GM23338 (cell line): ENCODE measurements at regions not wholly inside any gene's neighbourhood (a gene's known extent, or its start where the extent isn't known, plus 50 kb on each side); places are given as distances from the start of the nearest gene placed in this dataset.

Experiments used
- ATAC-seq: fragments of 200-7000 bp; cut with Tn5 transposase; 3 replicates; pipeline ENCODE4 v1.9.1; 2020
- DNase-seq: peaks from one replicate; pipeline ENCODE4 v3.0.0-alpha.2; 2015; ENCODE audit warnings: low spot score
- H2AFZ ChIP-seq: fragments of 200-600 bp; sonication (generic); 2 replicates; pipeline ENCODE4 v1.8.0; 2016; ENCODE audit warnings: antibody characterized with exemption, mild to moderate bottlenecking, moderate library complexity
- H3F3A ChIP-seq: fragments of 200-600 bp; sonication (generic); replicated peaks from 2 replicates; pipeline ENCODE4 v1.8.0; 2017; ENCODE audit warnings: antibody characterized with exemption, mixed run types, low read depth
- H3K27ac ChIP-seq: fragments of 200-600 bp; sonication (generic); 2 replicates; pipeline ENCODE4 v1.6.1; 2016; ENCODE audit warnings: low read depth
- H3K27me3 ChIP-seq: fragments of 200-600 bp; sonication (generic); 2 replicates; pipeline ENCODE4 v1.8.0; 2016; ENCODE audit warnings: mild to moderate bottlenecking, mixed run types, moderate library complexity; ENCODE audit not compliant: insufficient read depth
- H3K36me3 ChIP-seq: fragments of 200-600 bp; sonication (generic); 2 replicates; pipeline ENCODE4 v1.8.0; 2016; ENCODE audit warnings: mild to moderate bottlenecking; ENCODE audit not compliant: insufficient read depth
- H3K4me1 ChIP-seq: fragments of 200-600 bp; sonication (generic); 2 replicates; pipeline ENCODE4 v1.8.0; 2016; ENCODE audit warnings: mild to moderate bottlenecking, moderate library complexity; ENCODE audit not compliant: insufficient read depth
- H3K4me2 ChIP-seq: fragments of 200-600 bp; sonication (generic); 2 replicates; pipeline ENCODE4 v1.7.1; 2017; ENCODE audit warnings: mixed run types
- H3K4me3 ChIP-seq: fragments of 200-600 bp; sonication (generic); 2 replicates; pipeline ENCODE4 v1.6.1; 2016; ENCODE audit warnings: mixed run types
- H3K79me2 ChIP-seq: fragments of 200-600 bp; sonication (generic); replicated peaks from 2 replicates; pipeline ENCODE4 v1.8.0; 2017; ENCODE audit warnings: mild to moderate bottlenecking; ENCODE audit not compliant: insufficient read depth
- H3K9me2 ChIP-seq: fragments of 200-600 bp; sonication (generic); 2 replicates; pipeline ENCODE4 v1.8.0; 2017; ENCODE audit not compliant: insufficient read depth
- H4K20me1 ChIP-seq: fragments of 200-600 bp; sonication (generic); replicated peaks from 2 replicates; pipeline ENCODE4 v1.8.0; 2017; ENCODE audit warnings: mild to moderate bottlenecking; ENCODE audit not compliant: insufficient read depth
- H3K27ac Mint-ChIP-seq: 2 replicates; pipeline ENCODE4 v1.8.0; 2020; ENCODE audit warnings: inconsistent platforms, mild to moderate bottlenecking, moderate library complexity, mixed read lengths
- H3K27me3 Mint-ChIP-seq: 3 replicates; pipeline ENCODE4 v1.8.0; 2022; ENCODE audit warnings: low read depth, mild to moderate bottlenecking, moderate library complexity, mixed read lengths, inconsistent platforms; ENCODE audit not compliant: insufficient read depth, poor library complexity
- H3K36me3 Mint-ChIP-seq: 3 replicates; pipeline ENCODE4 v1.8.0; 2021; ENCODE audit warnings: low read depth, mild to moderate bottlenecking, inconsistent platforms, moderate library complexity, mixed read lengths
- H3K4me1 Mint-ChIP-seq: 3 replicates; pipeline ENCODE4 v1.8.0; 2020; ENCODE audit warnings: mild to moderate bottlenecking, inconsistent platforms, mixed read lengths
- H3K4me3 Mint-ChIP-seq: 3 replicates; pipeline ENCODE4 v1.8.0; 2021; ENCODE audit warnings: moderate library complexity, mild to moderate bottlenecking, inconsistent platforms, mixed read lengths
- H3K9me3 Mint-ChIP-seq: 3 replicates; pipeline ENCODE4 v1.8.0; 2020; ENCODE audit warnings: moderate library complexity, mild to moderate bottlenecking, inconsistent platforms, mixed read lengths
- CREB1 ChIP-seq: fragments of 250-450 bp; sonication (Bioruptor Pico); IDR thresholded peaks from 2 replicates; pipeline ENCODE4 v1.5.0; 2020; ENCODE audit warnings: low read depth, mild to moderate bottlenecking, moderate library complexity
- EZH2 ChIP-seq: fragments of 200-600 bp; sonication (generic); IDR thresholded peaks from one replicate; pipeline ENCODE4 v1.8.0; 2017; ENCODE audit warnings: antibody characterized with exemption, mild to moderate bottlenecking, low read depth; ENCODE audit not compliant: unreplicated experiment
- EZH2phosphoT487 ChIP-seq: fragments of 200-600 bp; sonication (generic); IDR thresholded peaks from one replicate; pipeline ENCODE4 v1.8.1; 2018; ENCODE audit warnings: antibody characterized with exemption; ENCODE audit not compliant: unreplicated experiment
- JUNB ChIP-seq: IDR thresholded peaks from one replicate; pipeline ENCODE4 v1.6.1; 2016; ENCODE audit warnings: antibody characterized with exemption; ENCODE audit not compliant: unreplicated experiment
- NANOG ChIP-seq: IDR thresholded peaks from 2 replicates; pipeline ENCODE4 v1.6.1; 2016; ENCODE audit warnings: antibody characterized with exemption, borderline replicate concordance
- POLR2AphosphoS5 ChIP-seq: IDR thresholded peaks from 2 replicates; pipeline ENCODE4 v1.6.1; 2016; ENCODE audit warnings: antibody characterized with exemption, low read depth
- STAT1 ChIP-seq: IDR thresholded peaks from one replicate; pipeline ENCODE4 v1.6.1; 2016; ENCODE audit warnings: antibody characterized with exemption; ENCODE audit not compliant: unreplicated experiment
- ZNF114 ChIP-seq: fragments of 250-450 bp; sonication (Bioruptor Pico); IDR thresholded peaks from 2 replicates; pipeline ENCODE4 v1.5.0; 2020; ENCODE audit warnings: mild to moderate bottlenecking, moderate library complexity
- ZNF331 ChIP-seq: fragments of 250-450 bp; sonication (Bioruptor Pico); IDR thresholded peaks from 2 replicates; pipeline ENCODE4 v1.5.0; 2020; ENCODE audit warnings: low read depth, mild to moderate bottlenecking, moderate library complexity
- TF ChIP-seq, protein P1 (sequence below), 2 experiments: fragments of 200-600 bp in 1 of 2; sonication (generic) in 1 of 2; conservative IDR thresholded peaks; 2 replicates each; pipeline versions ENCODE4 v1.5.1 to v1.6.1; 2016 to 2017; ENCODE audit warnings: antibody characterized with exemption in 2 of 2, low read depth in 2 of 2, mild to moderate bottlenecking in 2 of 2, moderate library complexity in 1 of 2
- TF ChIP-seq, protein P2 (sequence below): IDR thresholded peaks from one replicate; pipeline ENCODE4 v1.6.1; 2018; ENCODE audit warnings: antibody characterized with exemption; ENCODE audit not compliant: unreplicated experiment
- TF ChIP-seq, protein P3 (sequence below): IDR thresholded peaks from 2 replicates; pipeline ENCODE4 v1.6.1; 2016; ENCODE audit warnings: antibody characterized with exemption
- TF ChIP-seq, protein P4 (sequence below): fragments of 250-450 bp; sonication (Bioruptor Pico); IDR thresholded peaks from 2 replicates; pipeline ENCODE4 v1.5.0; 2020; ENCODE audit warnings: mild to moderate bottlenecking, moderate library complexity

DNA sequence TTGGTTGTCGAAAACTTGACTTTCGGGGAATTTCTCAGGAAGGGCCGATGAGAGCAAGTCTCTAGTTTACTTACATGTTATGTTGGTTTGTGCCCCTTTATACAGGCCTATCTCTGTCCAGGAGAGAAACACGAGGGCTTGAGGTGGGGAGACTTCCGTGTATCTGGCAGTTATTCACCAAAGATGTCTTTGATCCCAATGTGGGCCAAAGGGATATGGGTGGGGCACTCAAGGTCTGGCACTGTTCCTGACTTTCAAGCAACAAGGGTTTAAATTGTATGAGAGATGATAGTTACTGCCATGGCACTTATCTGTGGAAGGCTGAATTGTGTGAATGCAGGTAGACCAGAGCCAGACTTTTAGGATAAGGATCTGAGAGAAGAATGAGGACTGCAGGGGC, 137.2 kb upstream of the DHRS4 start:
- Histone ChIP-seq H3K27me3 (no peaks in the 10 kb centered on the region), H3K4me2 (no peak overlapping the region), H3K79me2 (no peaks in the 10 kb centered on the region), H2AFZ (no peak overlapping the region), H3F3A (no peaks in the 10 kb centered on the region), H3K36me3 (no peaks in the 10 kb centered on the region), H3K4me1 (no peaks in the 10 kb centered on the region), H3K9me2 (0 out of 2 replicates have a peak, but pooled peaks cover 2% of the 10 kb centered on the region), H4K20me1 (no peaks in the 10 kb centered on the region), H3K27ac (no peak overlapping the region), H3K4me3 (no peak overlapping the region)
- Mint-ChIP-seq H3K36me3 (no peaks in the 10 kb centered on the region), H3K27ac (no peak overlapping the region), H3K9me3 (peaks cover 2% of the 10 kb centered on the region; the same call in 1 of the 3 replicates), H3K4me1 (no peaks in the 10 kb centered on the region), H3K4me3 (no peak overlapping the region), H3K27me3 (peaks cover 2% of the 10 kb centered on the region)
- no peak for DNase-seq
- no peak for ATAC-seq
- TF ChIP-seq, protein P1, sequence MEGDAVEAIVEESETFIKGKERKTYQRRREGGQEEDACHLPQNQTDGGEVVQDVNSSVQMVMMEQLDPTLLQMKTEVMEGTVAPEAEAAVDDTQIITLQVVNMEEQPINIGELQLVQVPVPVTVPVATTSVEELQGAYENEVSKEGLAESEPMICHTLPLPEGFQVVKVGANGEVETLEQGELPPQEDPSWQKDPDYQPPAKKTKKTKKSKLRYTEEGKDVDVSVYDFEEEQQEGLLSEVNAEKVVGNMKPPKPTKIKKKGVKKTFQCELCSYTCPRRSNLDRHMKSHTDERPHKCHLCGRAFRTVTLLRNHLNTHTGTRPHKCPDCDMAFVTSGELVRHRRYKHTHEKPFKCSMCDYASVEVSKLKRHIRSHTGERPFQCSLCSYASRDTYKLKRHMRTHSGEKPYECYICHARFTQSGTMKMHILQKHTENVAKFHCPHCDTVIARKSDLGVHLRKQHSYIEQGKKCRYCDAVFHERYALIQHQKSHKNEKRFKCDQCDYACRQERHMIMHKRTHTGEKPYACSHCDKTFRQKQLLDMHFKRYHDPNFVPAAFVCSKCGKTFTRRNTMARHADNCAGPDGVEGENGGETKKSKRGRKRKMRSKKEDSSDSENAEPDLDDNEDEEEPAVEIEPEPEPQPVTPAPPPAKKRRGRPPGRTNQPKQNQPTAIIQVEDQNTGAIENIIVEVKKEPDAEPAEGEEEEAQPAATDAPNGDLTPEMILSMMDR (conservative IDR thresholded peaks at IDR 0.05; ENCODE audit: low read depth in 2 of 2): no peak
- TF ChIP-seq, protein P2, sequence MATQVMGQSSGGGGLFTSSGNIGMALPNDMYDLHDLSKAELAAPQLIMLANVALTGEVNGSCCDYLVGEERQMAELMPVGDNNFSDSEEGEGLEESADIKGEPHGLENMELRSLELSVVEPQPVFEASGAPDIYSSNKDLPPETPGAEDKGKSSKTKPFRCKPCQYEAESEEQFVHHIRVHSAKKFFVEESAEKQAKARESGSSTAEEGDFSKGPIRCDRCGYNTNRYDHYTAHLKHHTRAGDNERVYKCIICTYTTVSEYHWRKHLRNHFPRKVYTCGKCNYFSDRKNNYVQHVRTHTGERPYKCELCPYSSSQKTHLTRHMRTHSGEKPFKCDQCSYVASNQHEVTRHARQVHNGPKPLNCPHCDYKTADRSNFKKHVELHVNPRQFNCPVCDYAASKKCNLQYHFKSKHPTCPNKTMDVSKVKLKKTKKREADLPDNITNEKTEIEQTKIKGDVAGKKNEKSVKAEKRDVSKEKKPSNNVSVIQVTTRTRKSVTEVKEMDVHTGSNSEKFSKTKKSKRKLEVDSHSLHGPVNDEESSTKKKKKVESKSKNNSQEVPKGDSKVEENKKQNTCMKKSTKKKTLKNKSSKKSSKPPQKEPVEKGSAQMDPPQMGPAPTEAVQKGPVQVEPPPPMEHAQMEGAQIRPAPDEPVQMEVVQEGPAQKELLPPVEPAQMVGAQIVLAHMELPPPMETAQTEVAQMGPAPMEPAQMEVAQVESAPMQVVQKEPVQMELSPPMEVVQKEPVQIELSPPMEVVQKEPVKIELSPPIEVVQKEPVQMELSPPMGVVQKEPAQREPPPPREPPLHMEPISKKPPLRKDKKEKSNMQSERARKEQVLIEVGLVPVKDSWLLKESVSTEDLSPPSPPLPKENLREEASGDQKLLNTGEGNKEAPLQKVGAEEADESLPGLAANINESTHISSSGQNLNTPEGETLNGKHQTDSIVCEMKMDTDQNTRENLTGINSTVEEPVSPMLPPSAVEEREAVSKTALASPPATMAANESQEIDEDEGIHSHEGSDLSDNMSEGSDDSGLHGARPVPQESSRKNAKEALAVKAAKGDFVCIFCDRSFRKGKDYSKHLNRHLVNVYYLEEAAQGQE: no peak
- TF ChIP-seq, protein P3, sequence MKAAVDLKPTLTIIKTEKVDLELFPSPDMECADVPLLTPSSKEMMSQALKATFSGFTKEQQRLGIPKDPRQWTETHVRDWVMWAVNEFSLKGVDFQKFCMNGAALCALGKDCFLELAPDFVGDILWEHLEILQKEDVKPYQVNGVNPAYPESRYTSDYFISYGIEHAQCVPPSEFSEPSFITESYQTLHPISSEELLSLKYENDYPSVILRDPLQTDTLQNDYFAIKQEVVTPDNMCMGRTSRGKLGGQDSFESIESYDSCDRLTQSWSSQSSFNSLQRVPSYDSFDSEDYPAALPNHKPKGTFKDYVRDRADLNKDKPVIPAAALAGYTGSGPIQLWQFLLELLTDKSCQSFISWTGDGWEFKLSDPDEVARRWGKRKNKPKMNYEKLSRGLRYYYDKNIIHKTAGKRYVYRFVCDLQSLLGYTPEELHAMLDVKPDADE: no peak
- TF ChIP-seq CREB1 (CRISPR knock-in tag) (no peak), EZH2phosphoT487 (no peak), STAT1 (no peak), NANOG (no peak), ZNF331 (CRISPR knock-in tag) (no peak), EZH2 (no peak), ZNF114 (no peak), JUNB (no peak), POLR2AphosphoS5 (no peak)
- TF ChIP-seq, protein P4, sequence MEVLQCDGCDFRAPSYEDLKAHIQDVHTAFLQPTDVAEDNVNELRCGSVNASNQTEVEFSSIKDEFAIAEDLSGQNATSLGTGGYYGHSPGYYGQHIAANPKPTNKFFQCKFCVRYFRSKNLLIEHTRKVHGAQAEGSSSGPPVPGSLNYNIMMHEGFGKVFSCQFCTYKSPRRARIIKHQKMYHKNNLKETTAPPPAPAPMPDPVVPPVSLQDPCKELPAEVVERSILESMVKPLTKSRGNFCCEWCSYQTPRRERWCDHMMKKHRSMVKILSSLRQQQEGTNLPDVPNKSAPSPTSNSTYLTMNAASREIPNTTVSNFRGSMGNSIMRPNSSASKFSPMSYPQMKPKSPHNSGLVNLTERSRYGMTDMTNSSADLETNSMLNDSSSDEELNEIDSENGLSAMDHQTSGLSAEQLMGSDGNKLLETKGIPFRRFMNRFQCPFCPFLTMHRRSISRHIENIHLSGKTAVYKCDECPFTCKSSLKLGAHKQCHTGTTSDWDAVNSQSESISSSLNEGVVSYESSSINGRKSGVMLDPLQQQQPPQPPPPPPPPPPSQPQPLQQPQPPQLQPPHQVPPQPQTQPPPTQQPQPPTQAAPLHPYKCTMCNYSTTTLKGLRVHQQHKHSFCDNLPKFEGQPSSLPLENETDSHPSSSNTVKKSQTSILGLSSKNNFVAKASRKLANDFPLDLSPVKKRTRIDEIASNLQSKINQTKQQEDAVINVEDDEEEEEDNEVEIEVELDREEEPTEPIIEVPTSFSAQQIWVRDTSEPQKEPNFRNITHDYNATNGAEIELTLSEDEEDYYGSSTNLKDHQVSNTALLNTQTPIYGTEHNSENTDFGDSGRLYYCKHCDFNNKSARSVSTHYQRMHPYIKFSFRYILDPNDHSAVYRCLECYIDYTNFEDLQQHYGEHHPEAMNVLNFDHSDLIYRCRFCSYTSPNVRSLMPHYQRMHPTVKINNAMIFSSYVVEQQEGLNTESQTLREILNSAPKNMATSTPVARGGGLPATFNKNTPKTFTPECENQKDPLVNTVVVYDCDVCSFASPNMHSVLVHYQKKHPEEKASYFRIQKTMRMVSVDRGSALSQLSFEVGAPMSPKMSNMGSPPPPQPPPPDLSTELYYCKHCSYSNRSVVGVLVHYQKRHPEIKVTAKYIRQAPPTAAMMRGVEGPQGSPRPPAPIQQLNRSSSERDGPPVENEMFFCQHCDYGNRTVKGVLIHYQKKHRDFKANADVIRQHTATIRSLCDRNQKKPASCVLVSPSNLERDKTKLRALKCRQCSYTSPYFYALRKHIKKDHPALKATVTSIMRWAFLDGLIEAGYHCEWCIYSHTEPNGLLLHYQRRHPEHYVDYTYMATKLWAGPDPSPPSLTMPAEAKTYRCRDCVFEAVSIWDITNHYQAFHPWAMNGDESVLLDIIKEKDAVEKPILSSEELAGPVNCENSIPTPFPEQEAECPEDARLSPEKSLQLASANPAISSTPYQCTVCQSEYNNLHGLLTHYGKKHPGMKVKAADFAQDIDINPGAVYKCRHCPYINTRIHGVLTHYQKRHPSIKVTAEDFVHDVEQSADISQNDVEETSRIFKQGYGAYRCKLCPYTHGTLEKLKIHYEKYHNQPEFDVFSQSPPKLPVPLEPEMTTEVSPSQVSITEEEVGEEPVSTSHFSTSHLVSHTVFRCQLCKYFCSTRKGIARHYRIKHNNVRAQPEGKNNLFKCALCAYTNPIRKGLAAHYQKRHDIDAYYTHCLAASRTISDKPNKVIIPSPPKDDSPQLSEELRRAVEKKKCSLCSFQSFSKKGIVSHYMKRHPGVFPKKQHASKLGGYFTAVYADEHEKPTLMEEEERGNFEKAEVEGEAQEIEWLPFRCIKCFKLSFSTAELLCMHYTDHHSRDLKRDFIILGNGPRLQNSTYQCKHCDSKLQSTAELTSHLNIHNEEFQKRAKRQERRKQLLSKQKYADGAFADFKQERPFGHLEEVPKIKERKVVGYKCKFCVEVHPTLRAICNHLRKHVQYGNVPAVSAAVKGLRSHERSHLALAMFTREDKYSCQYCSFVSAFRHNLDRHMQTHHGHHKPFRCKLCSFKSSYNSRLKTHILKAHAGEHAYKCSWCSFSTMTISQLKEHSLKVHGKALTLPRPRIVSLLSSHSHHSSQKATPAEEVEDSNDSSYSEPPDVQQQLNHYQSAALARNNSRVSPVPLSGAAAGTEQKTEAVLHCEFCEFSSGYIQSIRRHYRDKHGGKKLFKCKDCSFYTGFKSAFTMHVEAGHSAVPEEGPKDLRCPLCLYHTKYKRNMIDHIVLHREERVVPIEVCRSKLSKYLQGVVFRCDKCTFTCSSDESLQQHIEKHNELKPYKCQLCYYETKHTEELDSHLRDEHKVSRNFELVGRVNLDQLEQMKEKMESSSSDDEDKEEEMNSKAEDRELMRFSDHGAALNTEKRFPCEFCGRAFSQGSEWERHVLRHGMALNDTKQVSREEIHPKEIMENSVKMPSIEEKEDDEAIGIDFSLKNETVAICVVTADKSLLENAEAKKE (CRISPR knock-in tag): no peak
